ENCODE measurements at regions not wholly inside any gene's neighbourhood (a gene's known extent, or its start where the extent isn't known, plus 50 kb on each side); places are given as distances from the start of the nearest gene placed in this dataset.
"Not testable (repeated sequence)": the region's sequence is repeated elsewhere in the genome, so short reads cannot be mapped to it uniquely, and the experiment has no call there.

GRCh38 chr13:103671547-103671946 is 605.3 kb upstream of the SLC10A2 start:
- DNase-seq (ENCODE audit: low read depth in 1 of 2, low spot score in 1 of 2) = no peak

- no peak for DNase-seq (ENCODE audit: low read depth in 1 of 2, low spot score in 1 of 2)
These were observed 597.8 kb upstream of the SLC10A2 start for GRCh38 chr13:103663996-103664395.

- no peak for DNase-seq (ENCODE audit: low read depth in 1 of 2, low spot score in 1 of 2)
These were observed 590.1 kb upstream of the SLC10A2 start for GRCh38 chr13:103656311-103656710.

- DNase-seq (ENCODE audit: low read depth in 1 of 2, low spot score in 1 of 2) = no peak
These were observed 574.4 kb upstream of the SLC10A2 start for GRCh38 chr13:103640606-103641005.

- DNase-seq (ENCODE audit: low read depth in 1 of 2, low spot score in 1 of 2) = no peak
These were observed 573.1 kb upstream of the SLC10A2 start for GRCh38 chr13:103639326-103639725.

- no peak for DNase-seq (ENCODE audit: low read depth in 1 of 2, low spot score in 1 of 2)
These were observed 572.5 kb upstream of the SLC10A2 start for GRCh38 chr13:103638706-103639105.

GRCh38 chr13:103634066-103634465 is 567.8 kb upstream of the SLC10A2 start:
- DNase-seq (ENCODE audit: low read depth in 1 of 2, low spot score in 1 of 2) = no peak

- DNase-seq (ENCODE audit: low read depth in 1 of 2, low spot score in 1 of 2) = no peak
These were observed 559.0 kb upstream of the SLC10A2 start for GRCh38 chr13:103625194-103625593.

GRCh38 chr13:103618151-103618550 is 551.9 kb upstream of the SLC10A2 start:
- no peak for DNase-seq (ENCODE audit: low read depth in 1 of 2, low spot score in 1 of 2)

- no peak for DNase-seq (ENCODE audit: low read depth in 1 of 2, low spot score in 1 of 2)
These were observed 549.6 kb upstream of the SLC10A2 start for GRCh38 chr13:103615771-103616170.

GRCh38 chr13:103614761-103615160 is 548.5 kb upstream of the SLC10A2 start:
- DNase-seq (ENCODE audit: low read depth in 1 of 2, low spot score in 1 of 2) = no peak

- DNase-seq (ENCODE audit: low read depth in 1 of 2, low spot score in 1 of 2) = no peak
These were observed 541.8 kb upstream of the SLC10A2 start for GRCh38 chr13:103607995-103608394.

GRCh38 chr13:103605546-103606326 is 539.5 kb upstream of the SLC10A2 start:
- DNase-seq (ENCODE audit: low read depth in 1 of 2, low spot score in 1 of 2) = no peak

GRCh38 chr13:103599870-103600269 is 533.7 kb upstream of the SLC10A2 start:
- DNase-seq (ENCODE audit: low read depth in 1 of 2, low spot score in 1 of 2) = not testable (repeated sequence)

- no peak for DNase-seq (ENCODE audit: low read depth in 1 of 2, low spot score in 1 of 2)
These were observed 532.5 kb upstream of the SLC10A2 start for GRCh38 chr13:103598671-103599070.

- DNase-seq (ENCODE audit: low read depth in 1 of 2, low spot score in 1 of 2) = no peak
These were observed 507.2 kb upstream of the SLC10A2 start for GRCh38 chr13:103573446-103573845.

- no peak for DNase-seq (ENCODE audit: low read depth in 1 of 2, low spot score in 1 of 2)
These were observed 502.1 kb upstream of the SLC10A2 start for GRCh38 chr13:103568314-103568713.

GRCh38 chr13:103557878-103558277 is 491.7 kb upstream of the SLC10A2 start:
- DNase-seq (ENCODE audit: low read depth in 1 of 2, low spot score in 1 of 2) = no peak

- DNase-seq (ENCODE audit: low read depth in 1 of 2, low spot score in 1 of 2) = no peak
These were observed 490.5 kb upstream of the SLC10A2 start for GRCh38 chr13:103556681-103557080.

- no peak for DNase-seq (ENCODE audit: low read depth in 1 of 2, low spot score in 1 of 2)
These were observed 481.7 kb upstream of the SLC10A2 start for GRCh38 chr13:103547914-103548313.

GRCh38 chr13:103546271-103546670 is 480.1 kb upstream of the SLC10A2 start:
- DNase-seq (ENCODE audit: low read depth in 1 of 2, low spot score in 1 of 2) = no peak

- no peak for DNase-seq (ENCODE audit: low read depth in 1 of 2, low spot score in 1 of 2)
These were observed 476.4 kb upstream of the SLC10A2 start for GRCh38 chr13:103542648-103543047.

GRCh38 chr13:103540382-103540765 is 474.2 kb upstream of the SLC10A2 start:
- no peak for DNase-seq (ENCODE audit: low read depth in 1 of 2, low spot score in 1 of 2)
